K562 (cell line): ENCODE measurements at regions not wholly inside any gene's neighbourhood (a gene's known extent, or its start where the extent isn't known, plus 50 kb on each side); places are given as distances from the start of the nearest gene placed in this dataset.

Source experiments
- HDAC6 ChIP-seq: IDR thresholded peaks from 2 replicates; pipeline ENCODE4 v1.6.1; 2012; ENCODE audit warnings: low read depth, mild to moderate bottlenecking, control low read depth, inconsistent platforms, low read length, moderate library complexity
- RAD51 ChIP-seq: fragments of 450-650 bp; IDR thresholded peaks from 2 replicates; pipeline ENCODE4 v1.7.1; 2016; ENCODE audit warnings: low read depth, mild to moderate bottlenecking, borderline replicate concordance
- RBM34 ChIP-seq: fragments of 200-400 bp; formaldehyde crosslinking; IDR thresholded peaks from 2 replicates; pipeline ENCODE4 v1.6.1; 2018; ENCODE audit warnings: low read length, borderline replicate concordance; ENCODE audit not compliant: insufficient read depth
- REST ChIP-seq, 2 experiments: fragments of 450-650 bp; formaldehyde crosslinking in 1 of 2; IDR thresholded peaks; 2 replicates each; pipeline versions ENCODE4 v1.4.0 to v1.6.1; 2014 to 2020; ENCODE audit warnings: mild to moderate bottlenecking in 2 of 2, borderline replicate concordance in 1 of 2, low read depth in 1 of 2
- SMC3 ChIP-seq: conservative IDR thresholded peaks from 2 replicates; pipeline ENCODE4 v1.6.1; 2011; ENCODE audit warnings: low read depth, low read length, improper control_type of control experiment; ENCODE audit not compliant: insufficient read depth

DNA sequence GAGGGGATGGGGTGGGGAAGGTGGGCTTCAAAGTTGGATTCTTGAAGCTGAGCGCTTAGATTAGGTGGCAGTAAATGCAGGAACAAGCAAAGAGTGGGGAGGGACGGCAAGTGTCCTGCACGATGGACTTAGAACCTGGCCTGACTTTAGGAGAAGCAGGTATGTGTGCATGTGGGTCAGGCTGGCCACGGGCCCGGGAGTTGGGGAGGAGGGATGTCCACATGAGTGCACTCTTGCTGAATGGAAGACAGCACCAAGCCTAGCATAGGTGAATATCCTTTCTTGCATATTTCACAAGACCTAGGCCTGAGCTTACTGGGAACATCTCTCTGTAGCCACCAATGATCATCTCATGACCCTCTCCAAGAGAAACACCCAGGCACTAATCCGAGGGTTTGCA is 96.1 kb downstream of the DDX1 start:
- TF ChIP-seq RAD51 (no peak), REST (IDR thresholded peaks at IDR 0.05; ENCODE audit: borderline replicate concordance) (no peak), REST (CRISPR knock-in tag; IDR thresholded peaks at IDR 0.05; ENCODE audit: low read depth) (no peak), HDAC6 (no peak), SMC3 (no peak), RBM34 (no peak)
